ENCODE measurements at regions not wholly inside any gene's neighbourhood (a gene's known extent, or its start where the extent isn't known, plus 50 kb on each side); places are given as distances from the start of the nearest gene placed in this dataset.

DNA sequence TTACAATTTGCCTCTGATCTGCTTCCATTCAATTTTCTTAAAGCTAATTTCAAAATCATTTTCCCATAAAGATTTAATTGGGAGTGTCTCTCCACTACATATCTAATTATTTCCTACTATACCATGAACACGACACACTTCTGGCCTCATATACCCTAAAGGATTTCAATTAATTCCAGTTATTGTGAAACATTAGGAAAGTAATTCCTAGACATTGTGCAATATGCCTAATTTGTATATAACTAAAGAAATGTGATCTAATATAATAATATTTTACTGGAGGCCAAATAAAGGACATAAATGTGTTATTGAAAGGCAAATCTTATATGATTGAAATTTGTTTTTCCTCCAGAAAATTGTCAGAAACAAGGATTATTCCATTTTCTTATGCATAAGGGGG, 727.2 kb upstream of the ADGRL2 start:
- TF ChIP-seq, protein P1, sequence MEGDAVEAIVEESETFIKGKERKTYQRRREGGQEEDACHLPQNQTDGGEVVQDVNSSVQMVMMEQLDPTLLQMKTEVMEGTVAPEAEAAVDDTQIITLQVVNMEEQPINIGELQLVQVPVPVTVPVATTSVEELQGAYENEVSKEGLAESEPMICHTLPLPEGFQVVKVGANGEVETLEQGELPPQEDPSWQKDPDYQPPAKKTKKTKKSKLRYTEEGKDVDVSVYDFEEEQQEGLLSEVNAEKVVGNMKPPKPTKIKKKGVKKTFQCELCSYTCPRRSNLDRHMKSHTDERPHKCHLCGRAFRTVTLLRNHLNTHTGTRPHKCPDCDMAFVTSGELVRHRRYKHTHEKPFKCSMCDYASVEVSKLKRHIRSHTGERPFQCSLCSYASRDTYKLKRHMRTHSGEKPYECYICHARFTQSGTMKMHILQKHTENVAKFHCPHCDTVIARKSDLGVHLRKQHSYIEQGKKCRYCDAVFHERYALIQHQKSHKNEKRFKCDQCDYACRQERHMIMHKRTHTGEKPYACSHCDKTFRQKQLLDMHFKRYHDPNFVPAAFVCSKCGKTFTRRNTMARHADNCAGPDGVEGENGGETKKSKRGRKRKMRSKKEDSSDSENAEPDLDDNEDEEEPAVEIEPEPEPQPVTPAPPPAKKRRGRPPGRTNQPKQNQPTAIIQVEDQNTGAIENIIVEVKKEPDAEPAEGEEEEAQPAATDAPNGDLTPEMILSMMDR (IDR thresholded peaks at IDR 0.05 in 8 of 11, conservative IDR thresholded peaks at IDR 0.05 in 3 of 11): no peak
- TF ChIP-seq POLR2A (IDR thresholded peaks at IDR 0.05) (no peak), POLR2AphosphoS5 (IDR thresholded peaks at IDR 0.05) (no peak)
- DNase-seq: no peak
- H3K27ac ChIP-seq: no peak overlapping the region
- H3K4me1 ChIP-seq: no peaks in the 10 kb centered on the region
- no peaks in the 10 kb centered on the region for H3K9me3 ChIP-seq
- intact Hi-C loops (cut with DNase I; ENCODE audit: low total_unique reads): no loop called here
- no peaks in the 10 kb centered on the region for H3K27me3 ChIP-seq (replicated peaks in 1 of 7)
- no peak overlapping the region for H3K4me3 ChIP-seq
- 81 to 93% (median 90%) methylated on average over 1 of the region's 1 CpG for WGBS, 5 donors
- H3K36me3 ChIP-seq: no peaks in the 10 kb centered on the region

DNA sequence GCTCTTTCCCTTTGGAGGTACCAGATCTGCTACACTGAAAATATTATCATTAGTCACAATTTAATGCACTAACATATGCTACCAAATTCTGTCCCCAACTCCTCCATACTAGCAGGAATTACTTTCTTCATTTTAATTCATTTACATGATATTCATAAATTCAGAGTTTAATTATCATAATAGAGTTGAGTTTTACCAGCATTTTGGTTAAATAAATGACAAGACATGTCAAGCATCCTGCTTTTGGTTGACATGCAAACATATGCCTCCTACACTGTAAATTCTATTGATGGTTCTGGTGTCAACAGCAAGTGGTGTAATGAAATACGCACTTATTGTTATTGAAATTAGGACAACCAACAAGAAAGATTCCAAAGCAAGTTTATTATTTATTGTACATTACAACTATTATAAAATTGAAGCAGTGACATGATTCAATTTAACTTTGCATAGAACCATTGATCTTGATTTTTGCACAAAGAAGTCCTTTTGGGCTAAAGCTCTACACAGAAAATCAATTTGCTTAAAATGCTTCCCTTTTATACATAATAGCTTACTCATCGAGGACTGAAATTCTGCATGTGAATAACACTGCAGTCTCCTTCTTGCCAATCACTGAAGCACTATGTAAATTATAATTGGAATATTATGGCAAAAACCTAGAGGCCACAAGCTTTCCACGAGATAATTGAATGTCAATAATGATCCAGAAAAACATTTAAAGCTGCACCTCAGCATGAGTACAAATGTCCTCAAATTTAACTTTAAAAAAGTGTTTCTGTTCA, 728.6 kb upstream of the ADGRL2 start:
- no peak overlapping the region for H3K27ac ChIP-seq
- TF ChIP-seq, protein P1 (IDR thresholded peaks at IDR 0.05 in 8 of 11, conservative IDR thresholded peaks at IDR 0.05 in 3 of 11): no peak
- TF ChIP-seq POLR2AphosphoS5 (IDR thresholded peaks at IDR 0.05) (no peak), POLR2A (IDR thresholded peaks at IDR 0.05) (no peak)
- no peaks in the 10 kb centered on the region for H3K36me3 ChIP-seq
- intact Hi-C loops (cut with DNase I; ENCODE audit: low total_unique reads): no loop called here
- H3K4me1 ChIP-seq: no peaks in the 10 kb centered on the region
- no peaks in the 10 kb centered on the region for H3K9me3 ChIP-seq
- no peaks in the 10 kb centered on the region for H3K27me3 ChIP-seq (replicated peaks in 1 of 7)
- DNase-seq: no peak
- 81 to 87% (median 86%) methylated on average over 3 of the region's 3 CpGs for WGBS, 5 donors
- no peak overlapping the region for H3K4me3 ChIP-seq

DNA sequence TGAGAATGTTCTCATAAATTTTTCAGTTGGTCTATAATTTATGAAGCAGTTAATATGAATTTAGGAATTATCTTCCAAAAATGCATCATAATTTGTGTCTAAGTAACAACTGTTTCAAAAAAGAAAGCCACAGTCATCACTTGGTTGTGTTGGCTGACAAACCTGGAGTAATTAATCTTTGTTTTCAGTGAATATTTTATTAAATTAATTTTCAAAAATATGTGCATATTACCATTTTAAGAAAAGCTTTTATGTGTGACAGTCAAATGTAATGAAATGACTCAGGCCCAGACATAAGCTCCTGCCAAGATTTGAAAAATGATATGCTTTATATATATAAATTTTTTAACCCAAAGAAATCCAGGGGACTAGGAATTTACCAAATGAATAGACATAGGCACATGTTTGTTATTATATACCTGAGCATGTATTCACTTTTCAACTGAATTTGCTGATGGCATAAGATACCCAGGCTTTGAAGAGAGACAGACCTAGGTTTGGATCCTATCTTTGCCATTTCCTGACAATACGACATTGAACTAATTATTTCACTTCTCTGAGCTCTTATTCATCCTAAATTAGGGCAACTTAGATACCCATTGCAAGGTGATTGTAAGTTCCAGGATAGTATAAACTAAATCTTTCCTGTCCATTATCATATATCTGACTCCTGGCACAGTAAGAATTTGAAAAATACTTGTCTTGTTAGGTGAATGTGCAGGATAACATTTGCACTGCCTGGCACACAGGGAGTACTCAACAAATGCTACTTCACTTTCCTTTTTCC, 729.5 kb upstream of the ADGRL2 start:
- TF ChIP-seq, protein P1 (IDR thresholded peaks at IDR 0.05 in 8 of 11, conservative IDR thresholded peaks at IDR 0.05 in 3 of 11): no peak
- TF ChIP-seq POLR2A (IDR thresholded peaks at IDR 0.05) (no peak), POLR2AphosphoS5 (IDR thresholded peaks at IDR 0.05) (no peak)
- Histone ChIP-seq H3K4me3 (no peak overlapping the region), H3K27ac (no peak overlapping the region), H3K9me3 (no peaks in the 10 kb centered on the region), H3K36me3 (no peaks in the 10 kb centered on the region), H3K4me1 (no peaks in the 10 kb centered on the region), H3K27me3 (replicated peaks in 1 of 7) (no peaks in the 10 kb centered on the region)
- DNase-seq: no peak
- 63 to 79% (median 71%) methylated on average over 1 of the region's 1 CpG for WGBS, 5 donors
- intact Hi-C loops (cut with DNase I; ENCODE audit: low total_unique reads): no loop called here

DNA sequence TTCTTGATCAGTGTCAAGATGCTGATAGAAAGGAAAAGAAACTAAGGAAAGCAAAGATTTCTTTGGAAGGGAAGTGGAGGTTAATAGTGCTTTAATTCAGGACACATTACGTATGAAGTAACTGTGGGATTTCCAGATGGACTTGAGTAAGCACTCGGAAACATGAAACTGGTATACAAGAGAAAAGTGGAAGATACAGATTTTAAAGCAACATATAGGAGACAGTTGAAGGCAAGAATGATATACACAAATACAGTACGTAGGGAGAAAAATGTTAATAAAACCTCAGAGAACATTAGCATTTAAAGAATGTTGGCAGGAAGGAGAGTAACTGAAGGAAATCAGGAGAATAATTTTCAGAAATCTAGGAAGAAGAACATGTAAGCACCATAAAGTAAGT, 730.9 kb upstream of the ADGRL2 start:
- Histone ChIP-seq H3K27me3 (replicated peaks in 1 of 7) (no peaks in the 10 kb centered on the region), H3K4me3 (no peak overlapping the region), H3K4me1 (no peaks in the 10 kb centered on the region), H3K36me3 (no peaks in the 10 kb centered on the region), H3K27ac (no peak overlapping the region), H3K9me3 (no peaks in the 10 kb centered on the region)
- WGBS, 5 donors: 81 to 88% (median 84%) methylated on average over 3 of the region's 3 CpGs
- no peak for TF ChIP-seq POLR2AphosphoS5 (IDR thresholded peaks at IDR 0.05)
- TF ChIP-seq, protein P1 (IDR thresholded peaks at IDR 0.05 in 8 of 11, conservative IDR thresholded peaks at IDR 0.05 in 3 of 11): no peak
- no peak for TF ChIP-seq POLR2A (IDR thresholded peaks at IDR 0.05)
- no peak for DNase-seq
- intact Hi-C loops (cut with DNase I; ENCODE audit: low total_unique reads): no loop called here
